PC-3 (cell line): ENCODE measurements at regions not wholly inside any gene's neighbourhood (a gene's known extent, or its start where the extent isn't known, plus 50 kb on each side); places are given as distances from the start of the nearest gene placed in this dataset.

ENCODE experiments used
- ATAC-seq: fragments of 200-7000 bp; cut with Tn5 transposase; 2 replicates; pipeline ENCODE4 v1.9.1; 2020; ENCODE audit warnings: mild to moderate bottlenecking, moderate library complexity
- BruUV-seq: library from RNA; stranded (reverse); fragments of 400-500 nt; replicated peaks from 2 replicates; lab custom pipeline; 2021; lab: Mats Ljungman, UMichigan
- CTCF ChIA-PET: fragments of 300-600 bp; sonication (Branson Sonifier 250); formaldehyde crosslinking; loops from one replicate; lab custom pipeline; 2022; ENCODE audit warnings: antibody characterized with exemption; lab: Charles Lee
- POLR2A ChIA-PET: fragments of 300-600 bp; sonication (Branson Sonifier 250); formaldehyde crosslinking; loops from one replicate; lab custom pipeline; 2022; ENCODE audit warnings: antibody characterized with exemption; ENCODE audit not compliant: unreplicated experiment; lab: Charles Lee
- DNase-seq: peaks from one replicate; pipeline ENCODE4 v3.0.0-alpha.2; 2015
- H2AFZ ChIP-seq: fragments of 300-600 bp; sonication (generic); 2 replicates; pipeline ENCODE4 v1.6.0; 2016; ENCODE audit warnings: antibody characterized with exemption, low read length
- H3F3A ChIP-seq: fragments of 300-600 bp; sonication (generic); one replicate; pipeline ENCODE4 v1.6.0; 2017; ENCODE audit warnings: antibody characterized with exemption, low read length, control low read depth, mild to moderate bottlenecking; ENCODE audit not compliant: unreplicated experiment
- H3K27ac ChIP-seq: fragments of 300-600 bp; sonication (generic); 2 replicates; pipeline ENCODE4 v1.5.1; 2016; ENCODE audit warnings: mild to moderate bottlenecking, low read length
- H3K27me3 ChIP-seq: fragments of 300-600 bp; sonication (generic); 2 replicates; pipeline ENCODE4 v1.6.1; 2016; ENCODE audit warnings: low read length, mixed read lengths
- H3K36me3 ChIP-seq: fragments of 300-600 bp; sonication (generic); 2 replicates; pipeline ENCODE4 v1.6.1; 2016; ENCODE audit warnings: low read depth, mixed run types, low read length, mixed read lengths
- H3K4me1 ChIP-seq: fragments of 300-600 bp; sonication (generic); 2 replicates; pipeline ENCODE4 v1.5.1; 2016; ENCODE audit warnings: low read length; ENCODE audit not compliant: insufficient read depth
- H3K4me2 ChIP-seq: fragments of 300-600 bp; sonication (generic); 2 replicates; pipeline ENCODE4 v1.6.0; 2016; ENCODE audit warnings: low read length
- H3K4me3 ChIP-seq: fragments of 300-600 bp; sonication (generic); 2 replicates; pipeline ENCODE4 v1.5.1; 2016; ENCODE audit warnings: mild to moderate bottlenecking, low read length, mixed read lengths
- H3K79me2 ChIP-seq: fragments of 300-600 bp; sonication (generic); 2 replicates; pipeline ENCODE4 v1.6.1; 2017; ENCODE audit warnings: low read length, mixed read lengths
- H3K9ac ChIP-seq: fragments of 300-600 bp; sonication (generic); 2 replicates; pipeline ENCODE4 v1.6.0; 2016; ENCODE audit warnings: mild to moderate bottlenecking, low read length
- H3K9me2 ChIP-seq: fragments of 300-600 bp; sonication (generic); replicated peaks from 2 replicates; pipeline ENCODE4 v1.6.1; 2016; ENCODE audit warnings: mixed run types, low read length, mixed read lengths
- H3K9me3 ChIP-seq: fragments of 300-600 bp; sonication (generic); 2 replicates; pipeline ENCODE4 v1.6.1; 2016; ENCODE audit warnings: low read length, mixed read lengths
- H4K20me1 ChIP-seq: fragments of 300-600 bp; sonication (generic); 2 replicates; pipeline ENCODE4 v1.6.1; 2016; ENCODE audit warnings: low read length, mixed read lengths
- CTCF ChIP-seq: fragments of 300-600 bp; sonication (generic); conservative IDR thresholded peaks from 2 replicates; pipeline ENCODE4 v1.5.1; 2017; ENCODE audit warnings: antibody characterized with exemption, low read depth, mild to moderate bottlenecking, low read length
- EZH2 ChIP-seq: fragments of 300-600 bp; sonication (generic); IDR thresholded peaks from one replicate; pipeline ENCODE4 v1.6.1; 2017; ENCODE audit warnings: antibody characterized with exemption, mild to moderate bottlenecking, low read length; ENCODE audit not compliant: unreplicated experiment
- EZH2phosphoT487 ChIP-seq: fragments of 300-600 bp; sonication (generic); IDR thresholded peaks from 2 replicates; pipeline ENCODE4 v1.6.1; 2018; ENCODE audit warnings: mild to moderate bottlenecking, antibody characterized with exemption, low read length, borderline replicate concordance
- intact Hi-C: fragments of 100-400 bp; cut with micrococcal nuclease; formaldehyde crosslinking; loops from 2 replicates; pipeline ENCODE4 v1.9.0; 2023

DNA sequence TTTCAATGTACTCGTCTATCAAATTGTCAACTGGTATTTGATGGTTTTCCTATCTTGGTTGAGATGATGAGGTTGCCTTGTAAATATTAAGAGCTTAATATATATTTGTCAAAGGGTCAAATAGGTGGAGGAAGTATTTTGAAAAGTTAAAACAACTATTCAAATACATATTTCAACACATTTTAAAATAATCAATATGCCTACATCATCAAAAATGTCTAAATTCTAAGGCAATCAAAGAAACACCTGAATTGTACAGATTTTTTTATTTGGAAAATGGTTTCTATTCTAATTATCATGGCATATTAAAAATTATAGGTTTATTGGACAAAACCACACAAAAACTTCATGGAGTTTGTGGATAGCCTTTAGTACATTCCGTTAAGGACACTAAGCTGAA is 461.4 kb upstream of the ONECUT1 start:
- Histone ChIP-seq H3K4me2 (no peak overlapping the region), H3K4me1 (no peaks in the 10 kb centered on the region), H4K20me1 (no peaks in the 10 kb centered on the region), H3K36me3 (no peaks in the 10 kb centered on the region), H3K9me2 (no peaks in the 10 kb centered on the region), H2AFZ (no peak overlapping the region), H3K9me3 (no peaks in the 10 kb centered on the region), H3F3A (no peaks in the 10 kb centered on the region), H3K4me3 (no peak overlapping the region), H3K9ac (no peak overlapping the region), H3K27me3 (no peaks in the 10 kb centered on the region), H3K27ac (no peak overlapping the region), H3K79me2 (no peaks in the 10 kb centered on the region)
- no peak for TF ChIP-seq EZH2phosphoT487
- TF ChIP-seq CTCF: no peak
- TF ChIP-seq EZH2: no peak
- POLR2A ChIA-PET: no interaction called here
- ATAC-seq (no peak), DNase-seq (no peak)
- no TSS peak for BruUV-seq
- intact Hi-C loops: no loop called here
- CTCF ChIA-PET: no interaction called here

GRCh38 chr15:53247041-53247708 is 457.0 kb upstream of the ONECUT1 start:
- BruUV-seq: no TSS peak
- Histone ChIP-seq H3K4me3 (no peak overlapping the region), H3K36me3 (no peaks in the 10 kb centered on the region), H3K27me3 (no peaks in the 10 kb centered on the region), H3K9me2 (no peaks in the 10 kb centered on the region), H3K9ac (no peak overlapping the region), H3K9me3 (no peaks in the 10 kb centered on the region), H2AFZ (no peak overlapping the region), H3K79me2 (no peaks in the 10 kb centered on the region), H4K20me1 (no peaks in the 10 kb centered on the region), H3K4me1 (no peaks in the 10 kb centered on the region), H3F3A (no peaks in the 10 kb centered on the region), H3K27ac (no peak overlapping the region), H3K4me2 (no peak overlapping the region)
- DNase-seq (no peak), ATAC-seq (no peak)
- no peak for TF ChIP-seq EZH2phosphoT487
- no peak for TF ChIP-seq CTCF
- no peak for TF ChIP-seq EZH2
- ChIA-PET CTCF (no interaction called here), POLR2A (no interaction called here)
- intact Hi-C loops: no loop called here

GRCh38 chr15:53246404-53246803 is 456.3 kb upstream of the ONECUT1 start:
- no peaks in the 10 kb centered on the region for H3K27me3 ChIP-seq
- no peaks in the 10 kb centered on the region for H3K36me3 ChIP-seq
- no peak overlapping the region for H2AFZ ChIP-seq
- ChIA-PET CTCF (no interaction called here), POLR2A (no interaction called here)
- H3K4me2 ChIP-seq: no peak overlapping the region
- no peak overlapping the region for H3K4me3 ChIP-seq
- H3K9ac ChIP-seq: no peak overlapping the region
- H3K27ac ChIP-seq: no peak overlapping the region
- no peaks in the 10 kb centered on the region for H3K9me3 ChIP-seq
- DNase-seq: no peak
- no TSS peak for BruUV-seq
- H3K9me2 ChIP-seq: no peaks in the 10 kb centered on the region
- intact Hi-C loops: no loop called here
- H3F3A ChIP-seq: no peaks in the 10 kb centered on the region
- no peaks in the 10 kb centered on the region for H3K79me2 ChIP-seq
- no peaks in the 10 kb centered on the region for H3K4me1 ChIP-seq
- no peaks in the 10 kb centered on the region for H4K20me1 ChIP-seq
- ATAC-seq: no peak
- TF ChIP-seq CTCF (no peak), EZH2phosphoT487 (no peak), EZH2 (no peak)
